Spleen (tissue), 7 donors: ENCODE measurements at regions not wholly inside any gene's neighbourhood (a gene's known extent, or its start where the extent isn't known, plus 50 kb on each side); places are given as distances from the start of the nearest gene placed in this dataset.

ENCODE experiments used
- CTCF ChIP-seq, 11 experiments: fragments of 200-600 bp in 7 of 11; fragments of 450-650 bp in 4 of 11; sonication (generic) in 4 of 11; IDR thresholded peaks in 8 of 11; conservative IDR thresholded peaks in 3 of 11; 1 replicate in 7 of 11; 2 replicates in 4 of 11; pipeline versions ENCODE4 v1.4.0 to v1.8.0; 2016 to 2021; ENCODE audit warnings: antibody characterized with exemption in 11 of 11, inconsistent platforms in 4 of 11, mild to moderate bottlenecking in 1 of 11
- POLR2A ChIP-seq, 3 donors: fragments of 450-650 bp; IDR thresholded peaks; one replicate each; pipeline ENCODE4 v1.5.1; 2017; ENCODE audit warnings: antibody characterized with exemption in 3 of 3, mild to moderate bottlenecking in 1 of 3
- POLR2AphosphoS5 ChIP-seq, 3 donors: sonication (generic); formaldehyde crosslinking; IDR thresholded peaks; one replicate each; pipeline ENCODE4 v1.5.1; 2017; ENCODE audit warnings: antibody characterized with exemption in 3 of 3
- donor health status: DM: no; HTN: no; CAD: no; lungs with moderate emphysema.
- donor health status: DM: no; HTN: no; CAD: no.
- donor health status: DM: no; HTN: no; CAD: no.

- TF ChIP-seq CTCF (IDR thresholded peaks at IDR 0.05 in 8 of 11, conservative IDR thresholded peaks at IDR 0.05 in 3 of 11) (no peak), POLR2A (IDR thresholded peaks at IDR 0.05) (no peak), POLR2AphosphoS5 (IDR thresholded peaks at IDR 0.05) (no peak)
Measured at GRCh38 chr1:41997153-41997552, 78.4 kb upstream of the HIVEP3 start.
